Progenitor cell of endocrine pancreas (in vitro differentiated cells): ENCODE measurements at regions not wholly inside any gene's neighbourhood (a gene's known extent, or its start where the extent isn't known, plus 50 kb on each side); places are given as distances from the start of the nearest gene placed in this dataset.

Source experiments
- DNase-seq: peaks from one replicate; pipeline ENCODE4 v3.0.0; 2021; ENCODE audit warnings: low spot score; ENCODE audit not compliant: unreplicated experiment
- H3K27ac Mint-ChIP-seq: 2 replicates; pipeline ENCODE4 v1.8.0; 2021; ENCODE audit warnings: mild to moderate bottlenecking, moderate library complexity, mixed read lengths
- H3K27me3 Mint-ChIP-seq: 2 replicates; pipeline ENCODE4 v1.8.0; 2021; ENCODE audit warnings: mixed read lengths
- H3K36me3 Mint-ChIP-seq: 2 replicates; pipeline ENCODE4 v1.8.0; 2022; ENCODE audit warnings: mixed read lengths; ENCODE audit not compliant: insufficient read depth
- H3K4me1 Mint-ChIP-seq: 2 replicates; pipeline ENCODE4 v1.8.0; 2021; ENCODE audit warnings: low read depth, mixed read lengths
- H3K4me3 Mint-ChIP-seq: 2 replicates; pipeline ENCODE4 v1.8.0; 2021; ENCODE audit warnings: low read depth, mild to moderate bottlenecking, moderate library complexity, mixed read lengths
- H3K9me3 Mint-ChIP-seq: 2 replicates; pipeline ENCODE4 v1.8.0; 2021; ENCODE audit warnings: low read depth, mixed read lengths
- TF ChIP-seq, protein P1 (sequence below): fragments of 200-600 bp; sonication (generic); IDR thresholded peaks from one replicate; pipeline ENCODE4 v1.5.0; 2021; ENCODE audit warnings: antibody characterized with exemption, mild to moderate bottlenecking; ENCODE audit not compliant: unreplicated experiment

GRCh38 chr17:72025113-72025512 lies 95.7 kb upstream of the SOX9 start:
- H3K27ac Mint-ChIP-seq = peak overlapping the region; percentile 4

DNA sequence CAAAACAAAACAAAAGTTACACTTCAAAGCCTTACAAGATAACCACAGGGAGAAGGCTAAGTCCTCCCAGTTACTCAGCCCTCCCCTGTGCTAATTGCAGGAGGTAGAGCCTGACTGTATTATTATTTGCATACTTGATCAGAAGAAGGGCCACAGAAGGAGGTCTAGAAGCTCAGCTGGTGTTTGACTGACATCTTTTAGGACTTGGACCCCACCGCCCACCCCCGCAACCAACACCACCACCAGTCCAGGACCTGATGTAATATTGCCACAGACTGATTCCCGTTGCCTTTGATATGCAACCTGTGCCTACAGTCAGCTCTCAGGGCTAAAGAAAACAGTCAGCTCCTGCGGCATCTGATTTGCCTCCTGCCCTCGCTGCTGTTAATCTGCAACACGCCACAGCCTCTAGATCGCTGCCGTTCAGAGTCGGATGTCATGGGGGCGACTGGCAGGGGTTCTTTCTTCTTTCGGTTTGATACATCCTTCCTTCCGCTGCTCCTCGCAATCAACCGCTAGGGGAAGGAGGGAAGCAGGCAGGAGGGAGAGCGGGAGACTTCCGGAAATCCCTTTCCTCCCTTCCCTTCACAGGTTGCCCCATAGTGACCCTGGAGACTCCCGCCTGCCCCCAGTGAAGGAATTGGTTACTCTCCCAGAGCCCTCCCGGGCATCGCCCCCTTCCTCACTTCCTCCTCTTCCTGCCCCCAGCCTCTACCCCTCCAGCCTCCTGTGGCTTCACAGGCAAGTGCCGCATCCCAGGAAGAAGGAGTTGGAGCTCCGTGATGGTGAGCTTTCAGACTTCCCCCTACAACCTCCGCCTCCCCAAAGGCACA lies 90.5 kb upstream of the SOX9 start:
- H3K36me3 Mint-ChIP-seq = no peaks in the 10 kb centered on the region
- H3K9me3 Mint-ChIP-seq = no peaks in the 10 kb centered on the region
- peak; percentile 11 for DNase-seq
- peak overlapping the region; percentile 72 for H3K4me3 Mint-ChIP-seq
- TF ChIP-seq, protein P1, sequence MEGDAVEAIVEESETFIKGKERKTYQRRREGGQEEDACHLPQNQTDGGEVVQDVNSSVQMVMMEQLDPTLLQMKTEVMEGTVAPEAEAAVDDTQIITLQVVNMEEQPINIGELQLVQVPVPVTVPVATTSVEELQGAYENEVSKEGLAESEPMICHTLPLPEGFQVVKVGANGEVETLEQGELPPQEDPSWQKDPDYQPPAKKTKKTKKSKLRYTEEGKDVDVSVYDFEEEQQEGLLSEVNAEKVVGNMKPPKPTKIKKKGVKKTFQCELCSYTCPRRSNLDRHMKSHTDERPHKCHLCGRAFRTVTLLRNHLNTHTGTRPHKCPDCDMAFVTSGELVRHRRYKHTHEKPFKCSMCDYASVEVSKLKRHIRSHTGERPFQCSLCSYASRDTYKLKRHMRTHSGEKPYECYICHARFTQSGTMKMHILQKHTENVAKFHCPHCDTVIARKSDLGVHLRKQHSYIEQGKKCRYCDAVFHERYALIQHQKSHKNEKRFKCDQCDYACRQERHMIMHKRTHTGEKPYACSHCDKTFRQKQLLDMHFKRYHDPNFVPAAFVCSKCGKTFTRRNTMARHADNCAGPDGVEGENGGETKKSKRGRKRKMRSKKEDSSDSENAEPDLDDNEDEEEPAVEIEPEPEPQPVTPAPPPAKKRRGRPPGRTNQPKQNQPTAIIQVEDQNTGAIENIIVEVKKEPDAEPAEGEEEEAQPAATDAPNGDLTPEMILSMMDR = peak; percentile 53
- peaks cover 45% of the 10 kb centered on the region for H3K4me1 Mint-ChIP-seq
- peak overlapping the region; percentile 74 for H3K27ac Mint-ChIP-seq
- H3K27me3 Mint-ChIP-seq = no peaks in the 10 kb centered on the region

More at GRCh38 chr17:72025113-72025512, 95.7 kb upstream of the SOX9 start:
- Mint-ChIP-seq H3K4me1 (peaks cover 40% of the 10 kb centered on the region), H3K9me3 (no peaks in the 10 kb centered on the region), H3K4me3 (no peak overlapping the region), H3K27me3 (no peaks in the 10 kb centered on the region), H3K36me3 (no peaks in the 10 kb centered on the region)
- TF ChIP-seq, protein P1 = no peak
- no peak for DNase-seq

DNA sequence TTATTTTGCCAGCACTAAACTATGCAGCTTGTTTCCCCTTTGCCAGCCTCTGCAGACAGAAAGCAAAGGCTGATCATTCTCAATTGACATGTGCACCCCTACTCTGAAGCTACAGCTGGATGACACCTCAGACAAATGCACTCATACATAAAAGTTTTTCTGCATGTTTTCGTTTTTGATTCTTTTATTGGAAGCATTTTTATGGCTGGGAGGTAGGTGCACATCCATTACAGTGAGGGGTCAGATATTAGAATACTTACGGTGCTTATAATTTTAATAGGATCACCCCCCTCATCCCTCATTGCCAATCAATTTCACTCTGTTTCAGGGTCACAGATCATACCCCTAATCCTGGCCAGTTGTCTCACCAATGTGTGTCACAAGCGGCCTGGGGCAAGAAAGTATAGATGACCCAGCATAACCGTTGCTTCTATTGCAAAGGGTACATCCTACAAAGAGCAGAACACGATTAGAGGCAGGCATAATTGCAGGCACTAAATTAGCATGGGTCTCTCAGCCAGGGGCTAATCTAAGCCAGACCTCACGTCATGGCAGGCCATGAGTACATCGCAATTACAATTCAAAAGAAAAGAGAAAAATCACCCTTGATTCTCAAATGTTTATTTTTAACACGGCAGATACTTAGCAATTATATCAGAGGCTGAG lies 89.5 kb upstream of the SOX9 start:
- H3K9me3 Mint-ChIP-seq = peaks cover 6% of the 10 kb centered on the region
- TF ChIP-seq, protein P1 = no peak
- no peaks in the 10 kb centered on the region for H3K27me3 Mint-ChIP-seq
- no peak for DNase-seq
- H3K27ac Mint-ChIP-seq = no peak overlapping the region
- H3K36me3 Mint-ChIP-seq = peaks cover 5% of the 10 kb centered on the region
- peaks cover 48% of the 10 kb centered on the region for H3K4me1 Mint-ChIP-seq
- H3K4me3 Mint-ChIP-seq = no peak overlapping the region

DNA sequence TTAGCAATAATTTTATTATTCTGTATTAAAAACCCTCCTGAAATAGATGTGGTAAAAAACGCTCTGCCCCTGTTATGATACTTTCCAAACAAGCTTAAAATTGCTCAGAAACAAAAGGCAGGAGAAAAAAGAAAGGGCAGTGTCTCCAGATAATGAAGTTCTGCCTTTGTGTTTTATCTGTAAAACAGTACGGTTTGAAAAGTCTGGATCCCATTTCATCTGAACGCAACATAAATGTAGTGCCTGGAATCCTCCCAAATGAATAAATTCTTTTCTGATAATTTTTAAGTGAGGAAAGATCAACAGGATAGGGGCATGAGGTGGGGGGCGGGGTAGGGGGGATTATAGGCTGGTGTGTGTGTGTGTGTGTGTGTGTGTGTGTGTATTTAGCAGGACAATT lies 87.5 kb upstream of the SOX9 start:
- Mint-ChIP-seq H3K4me3 (no peak overlapping the region), H3K4me1 (peaks cover 39% of the 10 kb centered on the region), H3K27me3 (no peaks in the 10 kb centered on the region), H3K9me3 (peaks cover 9% of the 10 kb centered on the region), H3K27ac (no peak overlapping the region), H3K36me3 (peaks cover 8% of the 10 kb centered on the region)
- TF ChIP-seq, protein P1 = no peak
- DNase-seq = no peak

GRCh38 chr17:72034000-72034399 lies 86.8 kb upstream of the SOX9 start:
- H3K27ac Mint-ChIP-seq = no peak overlapping the region
- peaks cover 8% of the 10 kb centered on the region for H3K36me3 Mint-ChIP-seq
- peaks cover 36% of the 10 kb centered on the region for H3K4me1 Mint-ChIP-seq
- no peak for DNase-seq
- no peak overlapping the region for H3K4me3 Mint-ChIP-seq
- peaks cover 9% of the 10 kb centered on the region for H3K9me3 Mint-ChIP-seq
- TF ChIP-seq, protein P1 = no peak
- no peaks in the 10 kb centered on the region for H3K27me3 Mint-ChIP-seq
